ENCODE measurements at regions not wholly inside any gene's neighbourhood (a gene's known extent, or its start where the extent isn't known, plus 50 kb on each side); places are given as distances from the start of the nearest gene placed in this dataset.

DNA sequence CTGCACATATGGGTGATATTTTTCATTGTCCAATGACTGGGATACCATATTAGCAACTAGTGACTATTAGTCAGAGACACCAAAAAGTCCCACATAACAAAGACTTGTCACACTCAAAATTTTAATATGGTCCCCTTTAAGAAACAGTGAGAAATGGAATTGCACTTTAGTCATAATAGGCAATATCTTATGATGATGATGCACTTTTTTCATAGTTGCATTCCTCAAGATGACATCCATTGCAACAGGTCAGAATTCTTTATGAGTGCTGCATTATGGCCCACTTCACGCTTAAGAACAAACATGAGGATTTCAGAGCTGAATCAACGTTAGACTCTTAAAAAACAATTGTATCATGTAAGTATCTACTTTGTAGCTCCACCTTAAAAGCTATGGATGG lies 608.4 kb upstream of the HTR2C start:
- TF ChIP-seq YY1 (IDR thresholded peaks at IDR 0.05; ENCODE audit: insufficient read depth, insufficient read length) (no peak), ZNF274 (IDR thresholded peaks at IDR 0.05; ENCODE audit: low read depth, low read length) (no peak), SUZ12 (IDR thresholded peaks at IDR 0.05; ENCODE audit: extremely low read depth, insufficient read depth, insufficient read length) (no peak)
